ENCODE measurements at regions not wholly inside any gene's neighbourhood (a gene's known extent, or its start where the extent isn't known, plus 50 kb on each side); places are given as distances from the start of the nearest gene placed in this dataset.

DNA sequence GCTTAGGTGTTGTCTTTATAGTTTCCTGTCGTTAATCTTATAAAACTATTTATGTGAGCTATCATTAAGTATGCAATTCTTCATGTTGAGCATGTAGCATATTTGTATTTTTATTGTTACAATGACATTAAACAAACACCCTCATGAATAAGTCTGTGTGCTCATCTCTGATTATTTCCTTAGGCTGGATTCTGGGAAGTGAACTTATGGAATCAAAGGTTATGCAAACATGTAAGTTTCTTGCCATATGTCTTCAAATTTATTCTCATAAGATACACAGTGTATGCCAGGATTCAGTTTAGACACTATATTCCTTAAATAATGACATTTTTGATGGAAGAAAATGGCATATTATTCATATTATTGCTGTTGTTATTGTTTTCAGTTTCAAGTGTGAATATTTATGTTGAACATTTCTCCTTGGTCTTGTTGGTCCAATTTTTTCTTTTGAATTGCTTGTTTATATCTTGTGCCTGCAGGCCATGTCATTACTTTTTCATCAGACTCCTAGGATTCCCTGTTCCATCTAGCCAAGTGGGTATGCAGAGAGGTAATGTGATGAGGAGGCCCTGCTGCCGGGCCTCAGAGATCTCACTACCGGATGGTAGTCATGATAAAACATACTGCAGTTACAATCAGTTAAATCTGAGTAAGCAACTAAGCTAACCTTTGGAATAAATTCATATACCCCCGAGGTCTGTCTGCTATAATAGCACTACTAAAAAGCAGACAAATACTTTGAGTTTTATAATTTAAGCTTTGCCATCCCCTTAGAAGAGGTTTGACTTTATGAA is 684.3 kb upstream of the SGO1 start:
- no peak for DNase-seq
- Histone ChIP-seq H3K4me3 (no peak overlapping the region), H3K9me3 (peaks cover 0 to under 1% of the 10 kb centered on the region in 2 donors), H3K4me1 (no peaks in the 10 kb centered on the region), H3K27me3 (no peaks in the 10 kb centered on the region), H3K36me3 (no peaks in the 10 kb centered on the region), H3K27ac (no peak overlapping the region)
- ATAC-seq = no peak
- TF ChIP-seq, protein P1, sequence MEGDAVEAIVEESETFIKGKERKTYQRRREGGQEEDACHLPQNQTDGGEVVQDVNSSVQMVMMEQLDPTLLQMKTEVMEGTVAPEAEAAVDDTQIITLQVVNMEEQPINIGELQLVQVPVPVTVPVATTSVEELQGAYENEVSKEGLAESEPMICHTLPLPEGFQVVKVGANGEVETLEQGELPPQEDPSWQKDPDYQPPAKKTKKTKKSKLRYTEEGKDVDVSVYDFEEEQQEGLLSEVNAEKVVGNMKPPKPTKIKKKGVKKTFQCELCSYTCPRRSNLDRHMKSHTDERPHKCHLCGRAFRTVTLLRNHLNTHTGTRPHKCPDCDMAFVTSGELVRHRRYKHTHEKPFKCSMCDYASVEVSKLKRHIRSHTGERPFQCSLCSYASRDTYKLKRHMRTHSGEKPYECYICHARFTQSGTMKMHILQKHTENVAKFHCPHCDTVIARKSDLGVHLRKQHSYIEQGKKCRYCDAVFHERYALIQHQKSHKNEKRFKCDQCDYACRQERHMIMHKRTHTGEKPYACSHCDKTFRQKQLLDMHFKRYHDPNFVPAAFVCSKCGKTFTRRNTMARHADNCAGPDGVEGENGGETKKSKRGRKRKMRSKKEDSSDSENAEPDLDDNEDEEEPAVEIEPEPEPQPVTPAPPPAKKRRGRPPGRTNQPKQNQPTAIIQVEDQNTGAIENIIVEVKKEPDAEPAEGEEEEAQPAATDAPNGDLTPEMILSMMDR (IDR thresholded peaks at IDR 0.05) = no peak
- intact Hi-C loops (cut with DNase I) = no loop called here

- Histone ChIP-seq H3K9me3 (peaks cover 0 to 20% of the 10 kb centered on the region in 2 donors), H3K36me3 (no peaks in the 10 kb centered on the region), H3K27me3 (no peaks in the 10 kb centered on the region), H3K4me1 (no peaks in the 10 kb centered on the region), H3K27ac (no peak overlapping the region), H3K4me3 (no peak overlapping the region)
- TF ChIP-seq, protein P1 (IDR thresholded peaks at IDR 0.05) = no peak
- intact Hi-C loops (cut with DNase I) = no loop called here
- DNase-seq = no peak
- no peak for ATAC-seq
These were observed 679.8 kb upstream of the SGO1 start for GRCh38 chr3:20865803-20866202.

DNA sequence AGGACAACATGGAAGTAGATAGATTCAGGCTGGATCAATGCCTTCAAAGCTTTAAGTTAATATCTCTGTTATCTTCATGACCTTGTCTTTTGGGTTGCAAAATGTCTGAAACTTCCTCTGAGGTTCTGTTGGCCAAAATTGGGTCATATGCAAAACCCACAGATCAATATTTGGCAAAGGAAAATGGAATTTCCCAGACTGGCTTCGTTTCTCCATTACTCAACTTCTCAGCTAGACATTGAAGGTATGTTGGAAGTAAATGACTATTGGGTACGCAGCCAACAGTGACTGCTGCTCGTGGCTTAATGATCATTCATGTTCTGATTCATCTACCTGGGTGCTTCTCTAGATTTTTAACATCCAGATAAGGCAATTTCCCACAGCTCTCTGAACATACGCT is 675.4 kb upstream of the SGO1 start:
- intact Hi-C loops (cut with DNase I) = no loop called here

GRCh38 chr3:20857636-20858035 is 671.6 kb upstream of the SGO1 start:
- H3K36me3 ChIP-seq = no peaks in the 10 kb centered on the region
- H3K9me3 ChIP-seq = peaks cover 0 to 5% of the 10 kb centered on the region in 2 donors
- H3K4me3 ChIP-seq = no peak overlapping the region
- intact Hi-C loops (cut with DNase I) = no loop called here
- ATAC-seq = no peak
- no peaks in the 10 kb centered on the region for H3K27me3 ChIP-seq
- H3K27ac ChIP-seq = no peak overlapping the region
- TF ChIP-seq, protein P1 (IDR thresholded peaks at IDR 0.05) = no peak
- no peaks in the 10 kb centered on the region for H3K4me1 ChIP-seq
- DNase-seq = no peak

More for the DNA sequence above, 675.4 kb upstream of the SGO1 start:
- H3K27me3 ChIP-seq = no peaks in the 10 kb centered on the region
- H3K4me3 ChIP-seq = no peak overlapping the region
- peaks cover 0 to 20% of the 10 kb centered on the region in 2 donors for H3K9me3 ChIP-seq
- no peak for ATAC-seq
- DNase-seq = no peak
- TF ChIP-seq, protein P1 (IDR thresholded peaks at IDR 0.05) = no peak
- no peak overlapping the region for H3K27ac ChIP-seq
- no peaks in the 10 kb centered on the region for H3K36me3 ChIP-seq
- H3K4me1 ChIP-seq = no peaks in the 10 kb centered on the region

GRCh38 chr3:20853890-20854289 is 667.9 kb upstream of the SGO1 start:
- no peak overlapping the region for H3K4me3 ChIP-seq
- H3K9me3 ChIP-seq = no peaks in the 10 kb centered on the region
- DNase-seq = no peak
- intact Hi-C loops (cut with DNase I) = no loop called here
- H3K36me3 ChIP-seq = no peaks in the 10 kb centered on the region
- no peaks in the 10 kb centered on the region for H3K4me1 ChIP-seq
- no peaks in the 10 kb centered on the region for H3K27me3 ChIP-seq
- H3K27ac ChIP-seq = no peak overlapping the region
- TF ChIP-seq, protein P1 (IDR thresholded peaks at IDR 0.05) = no peak
- no peak for ATAC-seq

Measured in left lung (tissue), 4 donors.